Stimulated activated CD4-positive, alpha-beta T cell treated with anti-CD3 and anti-CD28 coated beads, TNF-alpha, amount 100 ng/mL, for 1 hour (primary cell): ENCODE measurements at regions not wholly inside any gene's neighbourhood (a gene's known extent, or its start where the extent isn't known, plus 50 kb on each side); places are given as distances from the start of the nearest gene placed in this dataset.

Experiments used
- DNase-seq, 3 donors: peaks; one replicate each; pipeline ENCODE4 v3.0.0-alpha.2; 2020; ENCODE audit warnings: low read depth in 3 of 3, low spot score in 1 of 3

GRCh38 chr2:205902041-205902899 is 183.7 kb downstream of the INO80D start:
- no peak for DNase-seq

- no peak for DNase-seq
These were observed 184.5 kb downstream of the INO80D start for GRCh38 chr2:205901491-205901890.

- DNase-seq: no peak
These were observed 187.2 kb downstream of the INO80D start for GRCh38 chr2:205898744-205899143.

GRCh38 chr2:205895981-205896655 is 189.9 kb downstream of the INO80D start:
- DNase-seq: no peak

- no peak for DNase-seq
These were observed 193.2 kb downstream of the INO80D start for GRCh38 chr2:205892665-205893259.

GRCh38 chr2:205892251-205892655 is 193.7 kb downstream of the INO80D start:
- DNase-seq: no peak

- no peak for DNase-seq
These were observed 196.9 kb downstream of the INO80D start for GRCh38 chr2:205889114-205889513.

GRCh38 chr2:205887637-205888036 is 198.3 kb downstream of the INO80D start:
- DNase-seq: no peak

GRCh38 chr2:205885492-205886099 is 200.4 kb downstream of the INO80D start:
- DNase-seq: peak in 1 of 3 donors; percentile 37

- no peak for DNase-seq
These were observed 201.7 kb downstream of the NRP2 start for GRCh38 chr2:205883965-205884364.

GRCh38 chr2:205882806-205883425 is 200.6 kb downstream of the NRP2 start:
- no peak for DNase-seq

GRCh38 chr2:205880048-205880447 is 197.7 kb downstream of the NRP2 start:
- DNase-seq: no peak

- no peak for DNase-seq
These were observed 196.9 kb downstream of the NRP2 start for GRCh38 chr2:205878999-205879762.

- DNase-seq: no peak
These were observed 195.2 kb downstream of the NRP2 start for GRCh38 chr2:205877496-205877895.

GRCh38 chr2:205876127-205876526 is 193.8 kb downstream of the NRP2 start:
- DNase-seq: no peak

- no peak for DNase-seq
These were observed 190.4 kb downstream of the NRP2 start for GRCh38 chr2:205872716-205873115.

GRCh38 chr2:205869439-205869838 is 187.1 kb downstream of the NRP2 start:
- no peak for DNase-seq

- DNase-seq: no peak
These were observed 186.6 kb downstream of the NRP2 start for GRCh38 chr2:205868773-205869333.

- DNase-seq: no peak
These were observed 185.8 kb downstream of the NRP2 start for GRCh38 chr2:205868053-205868452.

GRCh38 chr2:205867371-205867770 is 185.1 kb downstream of the NRP2 start:
- no peak for DNase-seq
